GM18867 (cell line): ENCODE measurements at regions not wholly inside any gene's neighbourhood (a gene's known extent, or its start where the extent isn't known, plus 50 kb on each side); places are given as distances from the start of the nearest gene placed in this dataset.
"Not testable (repeated sequence)": the region's sequence is repeated elsewhere in the genome, so short reads cannot be mapped to it uniquely, and the experiment has no call there.

ENCODE experiments used
- ATAC-seq: cut with Tn5 transposase; IDR thresholded peaks from one replicate; pipeline ENCODE4 v1.9.1; 2021; ENCODE audit warnings: mild to moderate bottlenecking, moderate library complexity; ENCODE audit not compliant: unreplicated experiment

DNA sequence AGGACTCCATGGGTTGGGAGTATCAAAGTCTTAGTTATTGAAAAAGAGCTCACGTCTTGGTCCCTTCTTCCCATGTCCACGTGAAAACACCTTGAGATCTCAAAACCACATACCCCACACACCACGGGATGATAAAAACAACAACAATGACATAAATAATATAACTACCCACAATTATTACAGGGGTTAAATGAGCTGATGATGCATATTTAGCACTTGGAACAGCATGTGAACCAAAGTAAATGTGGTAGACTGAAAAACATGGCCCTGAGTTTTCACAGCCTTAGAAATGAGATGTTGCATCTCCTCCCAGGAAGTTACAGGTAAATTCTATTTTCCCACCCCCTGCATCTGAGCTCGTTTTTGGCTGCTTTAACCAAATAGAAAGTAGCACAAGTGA is 208.9 kb downstream of the C16orf95 start:
- no peak for ATAC-seq

DNA sequence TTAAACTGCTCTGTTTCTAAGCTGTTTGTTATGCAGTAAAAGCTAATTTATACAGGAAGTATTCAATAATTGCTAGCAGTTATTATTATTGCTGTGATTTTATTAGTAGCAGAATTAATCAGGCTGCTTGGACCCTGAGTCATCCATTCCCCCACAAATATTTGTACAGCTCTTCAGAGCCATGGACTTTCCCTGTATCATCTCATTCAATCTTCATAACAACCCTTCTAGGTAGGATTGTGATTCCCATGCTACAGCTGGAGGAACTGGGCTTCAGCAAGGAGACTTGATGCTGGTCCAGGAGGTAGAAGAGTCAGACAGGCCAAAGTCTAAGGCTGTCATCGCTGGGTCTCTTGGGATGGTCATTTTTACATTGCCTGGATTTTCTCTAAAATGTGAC is 208.3 kb downstream of the C16orf95 start:
- ATAC-seq: no peak

DNA sequence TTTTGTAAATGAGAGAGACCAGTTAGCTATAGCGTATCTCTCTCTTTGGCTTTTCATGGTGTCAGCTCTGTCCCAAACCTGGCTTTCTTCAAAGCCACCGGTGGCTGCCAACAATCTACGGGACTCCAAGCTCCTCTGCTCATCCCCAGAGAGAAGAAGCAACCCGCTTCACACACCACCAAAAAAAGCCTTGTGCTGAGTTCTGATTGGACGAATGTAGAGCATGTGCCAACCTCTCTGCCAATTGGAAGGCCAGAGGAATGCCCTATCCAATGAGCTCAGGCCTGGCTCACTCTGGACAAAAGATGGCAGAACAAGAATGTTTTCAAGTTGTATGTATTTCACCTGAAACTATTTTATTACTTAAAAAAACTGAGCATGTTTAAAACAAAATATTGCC is 202.4 kb downstream of the C16orf95 start:
- ATAC-seq: no peak

DNA sequence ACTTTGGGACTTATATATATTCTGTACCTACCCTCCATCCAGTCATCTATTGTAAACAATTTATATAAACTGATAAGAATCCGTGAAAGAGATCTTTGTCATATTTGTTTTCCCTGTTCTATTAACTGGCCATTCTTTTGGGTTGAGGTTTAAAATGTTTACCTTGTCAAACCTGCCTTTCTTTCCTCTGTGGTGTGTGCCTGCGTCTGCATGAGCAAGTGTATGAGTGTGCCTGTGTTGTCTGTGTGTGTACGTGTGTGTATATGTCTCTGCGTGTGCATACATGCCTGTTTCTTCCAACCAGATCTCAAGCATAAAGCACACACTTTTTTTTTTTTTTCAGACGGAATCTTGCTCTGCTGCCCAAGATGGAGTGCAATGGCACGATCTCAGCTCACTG is 201.5 kb downstream of the C16orf95 start:
- ATAC-seq: no peak

DNA sequence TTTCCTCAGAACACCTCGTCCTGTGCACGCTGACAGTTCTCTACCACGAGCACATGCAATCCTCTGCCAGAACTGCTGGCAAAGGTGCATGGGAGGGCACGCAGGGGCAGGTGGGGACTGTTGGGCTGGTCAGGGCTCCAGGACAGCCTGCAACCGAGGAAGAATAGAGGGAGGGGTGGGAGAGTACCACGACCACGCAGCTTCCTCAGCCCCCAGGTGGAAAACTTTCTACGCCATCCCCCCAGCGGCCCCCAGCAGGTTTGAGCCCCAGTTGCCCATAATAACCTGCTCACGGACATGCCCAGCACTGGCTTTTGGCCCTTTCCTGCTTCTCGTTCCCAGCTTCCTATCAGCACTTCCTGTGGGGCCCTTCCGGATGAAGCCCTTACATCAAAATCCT is 199.3 kb downstream of the C16orf95 start:
- no peak for ATAC-seq

DNA sequence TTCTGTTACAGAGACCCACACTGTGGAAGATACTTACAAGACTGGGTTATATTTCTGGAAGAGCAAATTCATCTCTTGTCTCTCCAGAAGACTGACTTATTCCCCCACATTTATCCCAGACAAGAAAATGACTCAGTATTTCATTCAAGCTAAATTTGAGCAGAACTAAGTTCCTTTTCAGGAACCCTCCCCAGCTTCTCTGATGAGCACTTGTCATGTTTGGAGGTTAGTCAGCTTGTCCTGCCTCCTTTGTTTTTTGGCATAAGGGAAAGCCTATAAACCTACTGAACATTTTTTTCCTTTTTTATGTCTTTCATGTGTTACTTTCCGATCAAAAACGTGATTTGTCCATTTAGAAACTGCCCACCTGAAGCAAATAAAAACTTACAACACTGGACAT is 198.0 kb downstream of the C16orf95 start:
- no peak for ATAC-seq

DNA sequence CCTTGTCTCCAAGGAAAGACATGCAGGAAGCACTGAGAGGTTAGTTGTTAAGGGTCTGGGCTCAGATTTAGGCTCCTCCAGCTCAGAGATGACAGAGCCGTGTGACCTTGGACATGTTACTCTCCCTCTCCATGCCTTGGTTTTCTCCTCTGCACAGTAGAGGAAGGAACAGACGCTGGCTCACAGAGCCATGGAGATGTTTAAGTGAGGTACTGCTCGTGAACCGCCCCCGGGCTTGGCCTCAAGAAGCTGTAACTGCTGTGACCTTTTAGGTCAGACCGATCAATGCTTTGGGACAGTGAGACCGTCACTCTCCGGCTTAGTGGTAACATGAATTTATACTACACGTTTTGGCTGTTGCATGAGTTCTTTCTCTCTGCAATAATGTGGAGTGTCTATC is 197.4 kb downstream of the C16orf95 start:
- no peak for ATAC-seq

DNA sequence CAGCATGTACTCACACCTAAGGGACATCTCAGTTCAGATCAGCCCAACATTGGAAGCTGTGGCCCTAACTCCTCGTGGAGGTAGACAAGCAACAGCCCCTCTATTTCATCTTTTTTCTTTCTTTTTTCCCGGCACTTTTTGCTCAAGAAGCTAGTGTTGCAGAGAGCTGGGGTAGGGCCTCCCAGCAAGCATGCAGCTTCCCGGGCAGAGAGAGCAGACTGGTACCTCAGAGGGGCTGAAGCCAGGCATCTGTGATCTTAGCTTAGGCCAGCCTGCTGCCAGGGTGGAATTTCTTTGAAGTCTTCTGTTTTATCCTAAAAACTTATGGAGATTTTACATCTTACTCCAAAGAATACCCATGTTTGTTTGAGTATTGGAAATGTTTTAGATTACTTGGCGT is 195.4 kb downstream of the C16orf95 start:
- no peak for ATAC-seq

DNA sequence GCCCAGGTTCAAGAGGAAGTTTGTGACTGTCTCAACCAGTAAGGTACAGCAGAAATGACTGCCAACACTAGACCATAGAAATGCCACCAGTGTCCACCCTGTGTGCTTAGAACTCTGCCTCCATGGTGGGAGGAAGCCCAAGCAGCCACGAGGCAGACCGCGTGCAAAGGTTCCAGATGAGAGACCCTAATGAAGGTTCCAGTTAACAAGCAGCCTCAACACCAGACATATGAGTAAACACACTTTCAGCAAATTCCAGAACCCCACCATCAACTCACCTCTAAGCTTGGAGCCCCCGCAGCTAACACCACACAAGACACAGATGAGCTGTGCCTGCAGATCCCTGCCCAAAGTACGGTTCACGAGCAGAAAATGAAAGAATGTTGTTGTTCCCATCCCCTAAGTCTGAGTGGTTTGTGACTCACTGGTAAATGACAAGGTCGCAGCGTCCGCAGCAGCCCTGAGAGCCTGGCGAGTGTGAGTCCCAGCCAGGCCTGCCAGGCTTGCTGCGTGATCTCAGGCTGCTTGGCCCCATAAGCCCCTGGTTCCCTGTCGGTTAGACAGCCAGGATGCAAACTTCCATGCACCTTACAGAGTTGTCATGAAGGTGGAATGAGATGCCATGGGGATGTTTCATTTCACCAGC is 193.7 kb downstream of the C16orf95 start:
- no peak for ATAC-seq

DNA sequence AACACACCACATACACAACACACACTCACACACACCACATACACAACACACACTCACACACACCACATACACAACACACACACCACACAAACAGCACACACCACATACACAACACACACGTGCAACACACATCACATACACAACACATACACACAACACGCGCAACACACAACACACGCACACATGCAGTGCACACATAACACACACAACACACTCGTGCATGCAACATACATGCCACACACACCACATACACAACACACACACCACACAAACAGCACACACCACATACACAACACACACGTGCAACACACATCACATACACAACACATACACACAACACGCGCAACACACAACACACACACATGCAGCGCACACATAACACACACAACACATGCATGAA is 192.8 kb downstream of the C16orf95 start:
- ATAC-seq: not testable (repeated sequence)

DNA sequence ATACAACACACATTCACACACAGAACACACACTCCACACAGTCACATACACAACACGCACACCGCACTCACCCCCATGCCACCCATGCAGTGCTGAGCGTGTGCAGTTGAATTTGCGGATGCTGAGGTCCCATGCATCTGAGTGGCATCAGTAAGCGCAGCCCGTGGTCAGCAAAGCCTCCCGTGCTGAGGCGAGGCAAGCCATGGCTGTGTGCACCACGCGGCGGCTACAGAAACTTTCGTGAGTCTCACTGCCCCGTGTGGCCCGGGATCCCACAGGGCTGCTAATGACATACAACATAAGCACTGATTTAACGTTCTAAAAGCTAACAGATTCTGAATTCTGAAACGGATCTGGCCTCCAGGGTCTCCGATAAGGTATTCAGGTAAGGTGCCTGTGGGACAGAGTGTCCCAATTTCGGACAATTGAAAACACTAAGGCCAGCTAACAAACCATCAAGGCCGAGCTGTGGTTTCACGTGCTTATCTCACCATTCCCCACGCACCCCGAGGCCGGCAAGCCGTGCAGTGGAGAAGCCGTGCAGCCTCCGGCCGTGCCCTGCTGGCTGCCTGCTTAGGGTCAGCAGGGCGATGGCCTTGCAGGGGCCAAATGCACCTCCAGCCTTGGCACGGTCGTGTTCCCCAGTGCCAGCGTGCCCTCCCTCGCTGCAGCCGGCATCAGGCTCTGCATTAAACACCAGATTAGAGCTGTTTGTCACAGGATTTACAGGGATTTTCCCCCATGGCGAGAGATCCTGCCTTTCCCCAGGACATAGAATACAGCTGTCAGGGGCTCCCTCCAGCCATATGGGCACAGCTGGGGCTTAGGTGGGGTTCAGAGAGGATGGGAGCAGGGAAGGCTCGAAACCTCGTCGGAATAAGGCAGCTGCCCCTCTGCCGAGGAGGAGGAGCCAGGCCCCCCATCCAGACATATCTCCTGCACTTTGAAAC is 191.7 kb downstream of the C16orf95 start:
- no peak for ATAC-seq

DNA sequence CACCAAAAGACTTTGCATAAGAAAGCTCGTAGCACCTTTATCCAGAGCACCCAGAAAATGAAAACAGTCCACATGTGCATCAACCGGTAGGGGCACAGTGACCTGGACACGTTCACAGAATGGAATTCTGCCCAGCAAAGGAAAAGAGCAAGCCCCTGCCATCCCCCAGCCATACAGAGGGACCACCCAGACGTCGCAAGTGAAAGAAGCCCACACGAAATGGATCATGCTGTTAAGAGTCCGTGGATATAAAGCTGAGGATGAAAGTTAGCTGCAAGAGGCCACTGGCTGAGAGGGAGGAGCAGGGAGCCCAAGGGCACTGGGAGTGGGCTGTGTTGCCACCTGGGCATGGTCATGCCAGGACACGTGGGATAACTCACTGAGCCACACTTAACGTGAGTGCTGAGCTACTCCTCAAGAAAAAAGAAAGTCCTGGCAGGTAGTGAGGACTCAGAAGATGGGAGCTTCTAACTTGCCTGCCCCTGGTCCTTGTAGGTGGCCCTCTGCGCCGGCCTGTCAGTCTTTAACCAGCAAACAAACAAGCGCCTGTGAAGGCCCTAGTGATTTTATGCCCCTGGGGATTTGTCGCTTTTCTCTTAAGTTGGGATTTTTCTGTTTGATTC is 190.7 kb downstream of the C16orf95 start:
- no peak for ATAC-seq

DNA sequence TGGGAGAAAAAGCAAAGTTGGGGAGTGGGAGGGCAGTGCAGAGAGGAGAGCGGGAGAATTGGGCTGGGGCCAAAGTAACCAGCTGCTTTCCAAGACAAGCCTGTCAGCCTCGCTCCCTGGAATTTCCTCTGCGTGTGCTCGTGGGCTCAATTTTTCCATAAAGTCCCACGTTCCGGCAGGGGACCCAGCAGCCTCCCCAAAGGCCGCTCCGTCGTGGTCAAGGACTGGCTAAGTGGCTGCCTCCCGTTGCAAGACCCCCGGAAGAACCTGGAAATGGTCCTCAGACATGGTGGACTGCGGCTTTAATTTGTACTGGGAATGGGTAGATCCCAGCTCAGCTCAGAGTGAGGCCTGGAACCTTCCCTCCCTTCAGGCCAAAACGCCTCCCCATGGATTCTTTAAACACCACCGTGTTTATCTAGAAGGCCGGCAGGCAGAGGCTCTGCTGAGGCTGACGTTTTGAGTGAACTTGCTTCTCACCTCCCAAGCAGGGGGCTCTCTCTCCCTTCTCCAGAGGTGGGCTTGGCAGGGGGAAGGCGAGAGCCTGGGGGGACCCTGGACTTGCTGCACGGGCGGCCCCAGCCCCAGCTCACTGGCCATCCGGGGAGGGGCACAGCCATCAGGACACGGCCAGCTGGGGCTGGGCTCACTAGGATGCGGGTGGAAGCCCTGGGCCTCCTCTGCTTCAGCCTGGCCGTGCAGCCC is 190.0 kb downstream of the C16orf95 start:
- ATAC-seq: no peak

DNA sequence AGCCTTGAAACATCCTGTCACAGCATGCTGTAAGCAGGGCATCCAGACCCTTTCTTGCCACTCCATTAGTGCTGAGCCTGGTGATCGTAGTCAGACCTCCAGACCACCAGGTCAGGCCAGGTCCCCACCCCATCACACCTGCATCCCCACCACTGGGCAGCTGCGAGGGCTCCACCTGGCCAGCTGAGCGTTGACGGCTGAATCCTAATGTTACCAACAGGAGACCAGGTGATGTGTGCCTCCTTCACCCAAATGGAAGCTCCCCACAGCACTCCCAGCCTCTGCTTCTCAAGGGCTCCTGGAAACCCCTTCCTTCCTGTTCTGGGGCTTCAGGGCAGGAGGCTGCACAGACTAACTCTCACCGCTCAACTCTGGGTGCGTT is 189.4 kb downstream of the C16orf95 start:
- ATAC-seq: no peak

DNA sequence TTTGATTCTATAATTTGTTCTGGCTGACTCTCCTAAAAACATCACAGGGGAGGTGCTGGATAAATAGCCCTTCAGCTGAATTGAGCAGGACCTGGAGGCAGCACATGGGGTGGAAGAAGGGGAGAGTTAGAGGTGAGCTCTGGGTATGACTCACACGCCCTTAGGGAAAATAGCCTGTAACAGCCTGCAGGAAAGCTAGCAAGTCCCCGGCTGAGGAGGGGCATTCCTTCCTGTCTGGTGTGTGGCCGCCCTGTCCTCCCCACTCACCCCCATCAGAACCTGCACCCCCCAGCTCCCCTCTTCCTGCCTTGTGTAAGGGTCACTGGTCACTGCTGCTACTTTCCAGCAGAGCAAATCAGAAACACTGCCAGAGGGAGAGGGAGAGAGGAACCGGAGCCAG is 187.4 kb downstream of the C16orf95 start:
- ATAC-seq: no peak

DNA sequence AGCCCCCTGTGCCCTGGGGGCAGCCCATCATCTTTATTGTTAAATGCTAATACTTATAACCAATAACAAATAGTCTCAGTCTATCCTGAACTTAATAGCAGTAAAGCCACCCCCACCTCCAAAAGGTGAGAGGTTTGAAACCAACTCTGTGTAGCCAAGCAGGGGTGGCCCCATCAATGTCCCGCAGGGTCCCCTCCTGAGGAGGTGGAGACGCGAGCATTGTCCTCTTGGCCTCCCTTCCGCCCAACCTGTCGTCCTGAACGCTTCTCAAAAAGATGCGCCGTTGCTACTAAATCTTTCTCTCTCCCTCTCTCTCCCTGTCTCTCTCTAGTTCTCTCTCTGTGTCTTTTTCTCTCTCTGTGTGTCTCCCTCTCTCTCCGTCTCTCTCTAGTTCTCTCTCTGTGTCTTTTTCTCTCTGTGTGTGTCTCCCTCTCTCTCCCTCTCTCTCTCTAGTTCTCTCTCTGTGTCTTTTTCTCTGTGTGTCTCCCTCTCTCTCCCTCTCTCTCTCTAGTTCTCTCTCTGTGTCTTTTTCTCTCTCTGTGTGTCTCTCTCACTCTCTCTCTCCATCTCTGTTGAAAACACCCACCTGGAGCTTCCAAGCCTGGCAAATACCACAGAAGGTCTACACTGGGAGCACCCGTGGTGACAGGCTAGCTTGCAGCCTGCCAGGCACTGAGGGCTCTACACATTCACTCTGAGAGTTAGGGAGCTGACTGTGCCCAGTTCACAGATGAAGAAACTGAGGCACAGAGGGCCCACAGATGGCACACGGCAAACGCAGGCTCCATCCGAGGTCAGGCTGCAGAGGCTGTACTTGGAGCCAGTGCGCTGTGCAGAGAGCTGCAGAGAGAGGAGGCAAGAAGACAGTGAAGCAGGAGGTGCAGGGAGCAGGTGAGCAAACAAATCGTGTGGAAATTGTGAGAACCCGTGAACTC is 185.9 kb downstream of the C16orf95 start:
- ATAC-seq: no peak

DNA sequence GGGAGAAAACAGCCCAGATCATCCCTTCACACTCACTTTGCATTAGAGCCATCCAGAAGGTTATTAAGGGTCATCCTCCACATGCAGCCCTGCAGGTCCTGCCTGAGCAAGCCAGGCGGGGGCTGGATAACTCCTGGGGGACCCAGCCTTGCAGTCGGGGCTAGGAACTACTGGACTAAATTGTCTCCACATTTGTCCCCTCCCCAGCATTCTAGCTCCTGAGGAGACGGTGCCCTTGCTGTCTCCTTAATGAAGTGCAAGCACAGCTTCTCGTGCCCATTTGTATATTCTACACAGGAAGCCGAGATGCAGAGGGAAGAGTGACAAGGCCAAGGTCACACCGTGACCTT is 185.2 kb downstream of the C16orf95 start:
- ATAC-seq: no peak

DNA sequence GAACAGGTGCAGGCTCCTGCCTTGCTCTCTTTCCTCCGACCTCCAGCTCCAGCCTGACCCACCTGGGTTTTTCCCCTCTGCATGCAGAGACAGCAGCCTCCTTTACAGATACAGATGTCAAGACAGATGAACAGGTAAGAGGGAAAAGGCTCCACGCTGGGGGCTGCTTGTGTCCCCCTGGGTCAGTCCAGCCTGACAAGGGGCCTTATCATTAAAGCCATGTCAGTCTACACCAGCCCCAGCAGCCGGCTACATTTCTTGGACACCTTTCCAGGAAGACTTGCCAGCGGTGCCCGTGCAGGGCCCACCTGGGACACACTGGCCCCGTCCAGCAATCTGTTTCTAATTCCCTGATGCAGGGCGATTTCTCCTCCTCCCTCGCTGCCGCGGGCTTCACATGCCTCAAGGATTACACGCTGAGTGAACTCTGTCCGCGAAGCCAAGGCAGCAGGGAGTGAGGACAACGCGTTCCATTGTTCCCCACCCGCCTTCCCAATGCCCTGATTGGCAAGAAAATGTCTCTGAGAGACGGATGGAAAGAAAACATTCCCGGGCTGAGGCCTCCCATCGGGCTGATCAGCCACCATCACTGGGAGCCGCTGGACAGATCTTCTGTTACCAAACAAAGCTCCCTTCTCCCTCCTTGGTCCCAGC is 184.7 kb downstream of the C16orf95 start:
- ATAC-seq: no peak

DNA sequence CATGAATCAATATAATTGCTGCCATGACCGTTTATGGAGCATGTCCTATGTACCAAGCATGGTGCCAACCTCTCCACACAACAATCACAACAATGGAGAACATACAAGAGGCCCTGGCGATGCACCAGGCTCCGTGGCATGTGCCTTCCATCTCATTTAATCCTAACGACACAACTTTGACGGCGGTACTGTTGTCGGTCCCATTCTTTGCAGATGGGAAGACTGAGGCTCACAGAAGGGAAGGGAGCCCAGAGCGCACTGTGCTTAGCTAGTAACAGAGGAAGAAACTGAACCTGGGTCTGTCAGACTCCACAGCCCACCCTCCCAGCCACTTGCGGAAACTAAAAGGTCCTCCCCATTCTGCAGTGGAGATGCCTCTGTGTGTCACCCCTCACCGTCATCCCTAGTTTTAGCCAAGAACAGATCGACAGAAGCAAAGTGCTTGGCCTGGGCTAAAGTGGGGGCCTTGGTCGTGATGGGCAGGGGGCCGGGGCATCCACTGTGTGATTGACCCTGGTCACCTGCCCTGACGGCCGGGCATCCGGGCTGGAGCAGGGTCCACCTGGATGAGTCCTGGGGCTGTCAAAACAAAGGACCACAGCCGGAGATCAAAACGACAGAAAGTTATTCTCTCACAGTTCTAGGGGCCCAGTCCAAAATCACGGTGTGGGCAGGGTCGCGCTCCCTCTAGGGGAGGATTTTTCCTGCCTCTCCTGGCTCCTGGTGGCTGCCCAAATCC is 183.9 kb downstream of the C16orf95 start:
- no peak for ATAC-seq
